Ascending aorta (tissue), 2 donors: ENCODE measurements at regions not wholly inside any gene's neighbourhood (a gene's known extent, or its start where the extent isn't known, plus 50 kb on each side); places are given as distances from the start of the nearest gene placed in this dataset.
A peak's percentile ranks its signal among the peaks of the same experiment; 100 is the strongest.

Experiments used
- DNase-seq, 2 donors: peaks; one replicate each; pipeline ENCODE4 v3.0.0-alpha.2; 2019; ENCODE audit warnings: low spot score in 2 of 2
- H3K27ac ChIP-seq, 2 donors: fragments of 200-600 bp; sonication (generic); one replicate each; pipeline ENCODE4 v1.5.1; 2016 to 2017; ENCODE audit warnings: mild to moderate bottlenecking in 1 of 2
- H3K27me3 ChIP-seq: fragments of 200-600 bp; sonication (generic); one replicate; pipeline ENCODE4 v1.5.1; 2017
- H3K36me3 ChIP-seq, 2 donors: fragments of 200-600 bp; sonication (generic); one replicate each; pipeline ENCODE4 v1.5.1; 2016
- H3K4me1 ChIP-seq, 2 donors: fragments of 200-600 bp; sonication (generic); one replicate each; pipeline ENCODE4 v1.5.1; 2016 to 2017; ENCODE audit warnings: mild to moderate bottlenecking in 1 of 2
- H3K4me3 ChIP-seq, 2 donors: fragments of 200-600 bp; sonication (generic); one replicate each; pipeline ENCODE4 v1.5.1; 2016 to 2017; ENCODE audit warnings: mild to moderate bottlenecking in 1 of 2
- H3K9me3 ChIP-seq, 2 donors: fragments of 200-600 bp; sonication (generic); one replicate each; pipeline ENCODE4 v1.5.1; 2016
- CTCF ChIP-seq, 3 experiments: fragments of 200-600 bp in 2 of 3; fragments of 450-650 bp in 1 of 3; sonication (generic) in 2 of 3; IDR thresholded peaks; one replicate each; pipeline ENCODE4 v1.5.1; 2016 to 2019; ENCODE audit warnings: antibody characterized with exemption in 3 of 3, mild to moderate bottlenecking in 1 of 3, moderate library complexity in 1 of 3
- intact Hi-C: fragments of 100-400 bp; cut with DNase I; formaldehyde crosslinking; loops from one replicate; pipeline ENCODE4 v1.15.1; 2023

DNA sequence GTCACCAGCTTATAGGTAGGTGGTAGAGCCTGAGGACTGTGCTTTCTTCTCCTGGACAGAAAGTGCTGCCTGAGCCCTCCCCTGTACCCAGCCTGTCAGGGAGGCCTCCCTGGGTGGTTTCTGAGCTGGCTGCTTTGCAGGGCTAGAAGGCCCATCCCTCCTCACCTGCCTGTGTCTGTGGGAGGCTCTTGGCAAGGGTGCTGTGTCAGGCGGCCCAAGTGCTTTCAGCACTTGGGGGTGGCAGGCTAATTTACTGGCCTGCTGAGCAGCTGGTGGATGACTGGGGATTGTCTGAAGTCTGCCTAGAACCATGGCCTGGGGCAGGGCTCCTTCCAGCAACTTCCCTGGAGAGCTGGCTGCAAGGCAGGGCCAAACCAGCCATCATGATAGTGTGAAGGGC lies 139.0 kb upstream of the NAV2 start:
- Histone ChIP-seq H3K36me3 (no peaks in the 10 kb centered on the region), H3K9me3 (no peaks in the 10 kb centered on the region), H3K27me3 (no peaks in the 10 kb centered on the region), H3K4me3 (no peak overlapping the region), H3K4me1 (peaks cover 36 to 47% of the 10 kb centered on the region in 2 donors), H3K27ac (peak overlapping the region in 1 of 2 donors; percentile 93)
- intact Hi-C loops = no loop called here
- no peak for TF ChIP-seq CTCF (IDR thresholded peaks at IDR 0.05)
- no peak for DNase-seq

GRCh38 chr11:19571906-19572305 lies 140.7 kb upstream of the NAV2 start:
- no peak overlapping the region for H3K4me3 ChIP-seq
- TF ChIP-seq CTCF (IDR thresholded peaks at IDR 0.05) = no peak
- H3K27ac ChIP-seq = no peak overlapping the region
- intact Hi-C loops = no loop called here
- H3K4me1 ChIP-seq = peaks cover 20 to 34% of the 10 kb centered on the region in 2 donors
- no peaks in the 10 kb centered on the region for H3K9me3 ChIP-seq
- DNase-seq = no peak
- H3K36me3 ChIP-seq = no peaks in the 10 kb centered on the region
- no peaks in the 10 kb centered on the region for H3K27me3 ChIP-seq

GRCh38 chr11:19570889-19571288 lies 141.7 kb upstream of the NAV2 start:
- Histone ChIP-seq H3K27me3 (no peaks in the 10 kb centered on the region), H3K4me3 (no peak overlapping the region), H3K27ac (no peak overlapping the region), H3K9me3 (no peaks in the 10 kb centered on the region), H3K36me3 (no peaks in the 10 kb centered on the region), H3K4me1 (peaks cover 10 to 24% of the 10 kb centered on the region in 2 donors)
- intact Hi-C loops = no loop called here
- no peak for DNase-seq
- TF ChIP-seq CTCF (IDR thresholded peaks at IDR 0.05) = no peak

DNA sequence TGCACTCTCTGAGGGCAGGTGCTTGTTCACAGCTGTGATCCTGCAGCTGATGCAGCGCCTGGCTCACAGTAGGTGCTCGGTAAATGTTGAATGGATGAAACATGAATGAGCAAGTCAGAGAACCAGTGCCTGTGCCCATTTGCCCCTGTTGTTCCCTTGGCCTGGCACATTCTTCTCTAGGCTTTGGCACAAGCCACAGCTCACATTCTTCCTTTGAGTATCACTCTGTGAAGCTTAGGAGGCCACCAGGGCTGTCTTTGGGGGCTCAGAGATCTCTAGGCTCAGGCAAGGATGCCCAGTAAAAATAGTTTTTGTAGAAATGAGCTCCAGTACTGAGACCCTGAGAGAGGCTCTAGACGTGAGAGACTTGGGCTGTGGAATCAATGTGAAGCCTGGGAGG lies 144.6 kb upstream of the NAV2 start:
- peaks cover 0 to 8% of the 10 kb centered on the region in 2 donors for H3K4me1 ChIP-seq
- no peak for TF ChIP-seq CTCF (IDR thresholded peaks at IDR 0.05)
- H3K27ac ChIP-seq = no peak overlapping the region
- no peaks in the 10 kb centered on the region for H3K36me3 ChIP-seq
- H3K9me3 ChIP-seq = no peaks in the 10 kb centered on the region
- no peaks in the 10 kb centered on the region for H3K27me3 ChIP-seq
- H3K4me3 ChIP-seq = no peak overlapping the region
- DNase-seq = peak in 1 of 2 donors; percentile 64
- intact Hi-C loops = loop anchor here (5.0 to 10.0 kb wide), 2 partner anchors 59 to 547 kb away; no protein-coding TSS in a partner anchor

DNA sequence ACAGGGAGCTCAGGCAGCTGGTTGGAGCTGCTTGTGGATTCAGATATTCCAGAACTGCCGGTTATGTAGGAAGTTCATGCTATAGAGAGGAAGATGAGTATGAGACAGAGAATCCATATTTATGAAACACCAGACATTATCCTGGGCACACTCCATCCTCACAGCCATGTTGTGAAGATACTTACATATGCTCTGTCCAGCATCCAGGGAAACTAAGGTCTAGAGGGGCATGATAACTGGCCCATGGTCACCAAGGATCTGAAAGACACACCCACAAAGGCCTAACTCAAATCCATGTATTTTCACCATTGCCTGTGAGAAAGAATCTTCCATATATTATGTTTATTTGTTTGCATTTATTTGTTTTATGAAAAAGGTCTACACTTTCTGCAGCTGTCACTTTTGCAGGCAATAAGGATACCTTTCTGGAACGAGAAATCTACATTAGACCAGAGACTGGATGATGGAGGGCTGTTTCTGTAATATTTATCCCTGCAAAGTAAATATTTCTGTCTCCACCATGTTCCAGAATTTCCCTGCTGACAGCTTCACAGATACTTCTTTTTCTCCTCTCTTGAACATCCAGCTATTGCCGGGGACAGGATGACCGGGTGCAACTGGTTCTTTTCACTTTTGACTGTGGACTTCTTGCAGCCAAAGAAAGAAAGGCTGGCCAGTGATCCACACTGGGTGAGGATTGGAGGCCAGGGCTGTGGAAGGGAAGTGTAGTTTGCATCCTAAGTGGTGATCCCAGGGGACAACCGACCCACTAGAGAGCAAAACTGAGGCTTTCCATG lies 145.9 kb upstream of the NAV2 start:
- H3K9me3 ChIP-seq = no peaks in the 10 kb centered on the region
- H3K36me3 ChIP-seq = no peaks in the 10 kb centered on the region
- peak in 1 of 2 donors; percentile 33 for DNase-seq
- H3K4me3 ChIP-seq = no peak overlapping the region
- no peak for TF ChIP-seq CTCF (IDR thresholded peaks at IDR 0.05)
- no peaks in the 10 kb centered on the region for H3K27me3 ChIP-seq
- intact Hi-C loops = loop anchor here (5.0 to 10.0 kb wide), 2 partner anchors 61 to 548 kb away; no protein-coding TSS in a partner anchor
- peaks cover 0 to 8% of the 10 kb centered on the region in 2 donors for H3K4me1 ChIP-seq
- no peak overlapping the region for H3K27ac ChIP-seq
